T-cell (primary cell): ENCODE measurements at regions not wholly inside any gene's neighbourhood (a gene's known extent, or its start where the extent isn't known, plus 50 kb on each side); places are given as distances from the start of the nearest gene placed in this dataset.

Source experiments
- ATAC-seq, 4 experiments: fragments of 200-7000 bp in 3 of 4; fragments of 150-1000 bp in 1 of 4; cut with Tn5 transposase; replicated peaks in 1 of 4; 1 replicate in 3 of 4; 2 replicates in 1 of 4; pipeline ENCODE4 v1.10.0; 2021; ENCODE audit warnings: moderate library complexity in 3 of 4, mild to moderate bottlenecking in 2 of 4, moderate number of reproducible peaks in 1 of 4
- CTCF ChIA-PET, 2 donors: fragments of 300-600 bp; sonication (Branson Sonifier 250); formaldehyde crosslinking; loops; one replicate each; lab custom pipeline; 2022; ENCODE audit warnings: antibody characterized with exemption in 2 of 2; lab: Charles Lee
- POLR2A ChIA-PET, 2 donors: fragments of 300-600 bp; sonication (Branson Sonifier 250); formaldehyde crosslinking; loops; one replicate each; lab custom pipeline; 2022; ENCODE audit warnings: antibody characterized with exemption in 2 of 2; lab: Charles Lee
- DNase-seq, 35 experiments: peaks; one replicate each; pipeline versions ENCODE4 v3.0.0 to v3.0.0-alpha.2; 2013 to 2023
- H3K27ac ChIP-seq: one replicate; pipeline ENCODE4 v1.5.1; 2013; ENCODE audit warnings: low read length
- H3K27me3 ChIP-seq, 2 experiments: replicated peaks in 1 of 2; 1 replicate in 1 of 2; 2 replicates in 1 of 2; pipeline versions ENCODE4 v1.6.1 to v1.7.0; 2013; ENCODE audit warnings: low read length in 1 of 2, mixed read lengths in 1 of 2; ENCODE audit not compliant: control insufficient read depth in 2 of 2, insufficient read depth in 2 of 2; ENCODE audit errors: extremely low read depth in 1 of 2
- H3K36me3 ChIP-seq, 2 donors: 1 replicate in 1 of 2; 2 replicates in 1 of 2; pipeline versions ENCODE4 v1.6.1 to v1.7.0; 2013; ENCODE audit warnings: low read length in 1 of 2; ENCODE audit not compliant: control insufficient read depth in 2 of 2, insufficient read depth in 1 of 2; ENCODE audit errors: extremely low read depth in 1 of 2
- H3K4me1 ChIP-seq, 2 experiments: 1 replicate in 1 of 2; 2 replicates in 1 of 2; pipeline versions ENCODE4 v1.6.1 to v1.7.0; 2013; ENCODE audit warnings: low read length in 2 of 2, mixed read lengths in 1 of 2; ENCODE audit not compliant: insufficient read depth in 2 of 2, control insufficient read depth in 1 of 2; ENCODE audit errors: extremely low read depth in 1 of 2
- H3K4me3 ChIP-seq, 2 donors: 1 replicate in 1 of 2; 2 replicates in 1 of 2; pipeline versions ENCODE4 v1.5.1 to v1.7.0; 2013; ENCODE audit warnings: mild to moderate bottlenecking in 2 of 2, low read length in 1 of 2, moderate library complexity in 1 of 2; ENCODE audit not compliant: control insufficient read depth in 1 of 2; ENCODE audit errors: extremely low read depth in 1 of 2
- H3K9me3 ChIP-seq: 2 replicates; pipeline ENCODE4 v1.7.0; 2013
- H3K27ac Mint-ChIP-seq, 2 donors: one replicate each; pipeline ENCODE4 v1.8.0; 2020 to 2021; ENCODE audit warnings: mild to moderate bottlenecking in 2 of 2, mixed read lengths in 2 of 2
- H3K27me3 Mint-ChIP-seq, 2 donors: one replicate each; pipeline ENCODE4 v1.8.0; 2021 to 2022; ENCODE audit warnings: mixed read lengths in 2 of 2
- H3K36me3 Mint-ChIP-seq: one replicate; pipeline ENCODE4 v1.8.0; 2021; ENCODE audit warnings: mixed read lengths
- H3K4me1 Mint-ChIP-seq, 3 donors: one replicate each; pipeline ENCODE4 v1.8.0; 2020 to 2022; ENCODE audit warnings: mixed read lengths in 3 of 3, mild to moderate bottlenecking in 1 of 3
- H3K4me3 Mint-ChIP-seq, 3 donors: one replicate each; pipeline ENCODE4 v1.8.0; 2020 to 2022; ENCODE audit warnings: mild to moderate bottlenecking in 3 of 3, mixed read lengths in 3 of 3, moderate library complexity in 3 of 3
- H3K9me3 Mint-ChIP-seq, 3 donors: one replicate each; pipeline ENCODE4 v1.8.0; 2020 to 2022; ENCODE audit warnings: mixed read lengths in 3 of 3
- WGBS: methylation state at CpG from one replicate; pipeline ENCODE4 v1.1.5; 2013; ENCODE audit warnings: missing lambda C conversion rate; ENCODE audit not compliant: insufficient coverage; 5-methylcytosine and 5-hydroxymethylcytosine counted together

DNA sequence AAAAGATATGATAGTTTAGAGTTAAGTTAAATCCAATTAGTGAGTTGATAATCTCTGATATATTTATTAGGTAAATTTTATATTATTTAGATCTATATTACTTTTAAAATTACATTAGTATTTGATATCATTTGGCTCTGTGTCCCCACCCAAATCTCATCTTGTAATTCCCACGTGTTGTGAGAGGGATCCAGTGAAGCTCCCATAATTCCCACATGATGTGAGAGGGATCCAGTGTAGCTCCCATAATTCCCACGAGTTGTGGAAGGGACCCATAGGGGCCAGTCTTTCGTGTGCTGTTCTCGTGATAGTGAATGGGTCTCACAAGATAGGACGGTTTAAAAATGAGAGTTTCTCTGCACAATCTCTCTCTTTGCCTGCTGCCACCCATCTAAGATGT lies 1183.6 kb downstream of the NSUN3 start:
- Mint-ChIP-seq H3K27ac (no peak overlapping the region), H3K27me3 (no peaks in the 10 kb centered on the region), H3K9me3 (peaks cover 4 to 13% (median 9%) of the 10 kb centered on the region in 3 donors), H3K36me3 (no peaks in the 10 kb centered on the region), H3K4me3 (no peak overlapping the region), H3K4me1 (no peaks in the 10 kb centered on the region)
- H3K27me3 ChIP-seq, result no peaks in the 10 kb centered on the region
- H3K36me3 ChIP-seq, result no peaks in the 10 kb centered on the region
- no peak overlapping the region for H3K4me3 ChIP-seq
- POLR2A ChIA-PET, result no interaction called here
- no peak overlapping the region for H3K27ac ChIP-seq
- no peaks in the 10 kb centered on the region for H3K4me1 ChIP-seq
- 81% methylated on average over 2 of the region's 5 CpGs for WGBS
- CTCF ChIA-PET, result no interaction called here
- ATAC-seq, result no peak
- DNase-seq, result no peak
- no peaks in the 10 kb centered on the region for H3K9me3 ChIP-seq

DNA sequence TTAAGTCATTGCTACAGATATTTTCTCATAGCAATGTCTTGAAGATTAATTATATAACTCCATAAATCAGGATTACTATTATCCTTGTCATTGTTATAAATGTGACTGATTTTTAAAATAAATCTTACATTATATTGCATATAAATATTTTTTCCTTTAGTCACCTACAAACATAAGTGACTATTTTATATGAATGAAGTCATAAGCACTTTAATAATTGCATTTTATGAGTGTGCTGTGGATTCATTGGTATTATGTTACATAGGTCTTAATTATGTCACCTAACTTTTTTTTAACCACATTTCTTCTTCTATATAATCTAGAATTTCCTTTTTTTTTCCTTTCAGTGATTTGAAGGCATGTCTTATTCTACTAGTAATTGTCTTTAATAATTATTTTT lies 1191.2 kb downstream of the NSUN3 start:
- H3K4me3 Mint-ChIP-seq, result no peak overlapping the region
- Histone ChIP-seq H3K4me1 (no peaks in the 10 kb centered on the region), H3K4me3 (no peak overlapping the region), H3K27ac (no peak overlapping the region), H3K36me3 (no peaks in the 10 kb centered on the region), H3K9me3 (no peaks in the 10 kb centered on the region), H3K27me3 (no peaks in the 10 kb centered on the region)
- ATAC-seq (no peak), DNase-seq (no peak)
- CTCF ChIA-PET, result no interaction called here
- POLR2A ChIA-PET, result no interaction called here
- H3K36me3 Mint-ChIP-seq, result no peaks in the 10 kb centered on the region
- H3K9me3 Mint-ChIP-seq, result peaks cover 6 to 21% (median 16%) of the 10 kb centered on the region in 3 donors
- no peaks in the 10 kb centered on the region for H3K4me1 Mint-ChIP-seq
- no peaks in the 10 kb centered on the region for H3K27me3 Mint-ChIP-seq
- no peak overlapping the region for H3K27ac Mint-ChIP-seq

DNA sequence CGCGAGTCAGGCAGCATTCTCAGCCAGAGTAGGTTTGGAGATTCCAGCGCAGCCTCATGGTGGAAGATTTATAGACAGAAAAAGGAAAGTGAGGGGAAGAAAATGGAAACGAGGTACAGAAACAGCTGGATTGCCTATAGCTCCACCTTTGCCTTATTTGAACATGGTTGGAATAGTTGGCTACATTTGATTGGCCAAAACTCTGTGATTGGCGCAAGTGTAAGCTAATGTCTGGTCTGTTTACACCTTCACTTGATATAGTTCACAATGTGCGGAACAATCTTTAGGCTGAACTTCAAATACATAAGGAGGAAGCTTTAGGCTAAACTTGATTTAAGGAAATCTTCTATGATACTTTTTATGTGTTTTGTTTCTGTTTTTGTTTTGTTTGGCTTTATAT lies 1191.9 kb downstream of the NSUN3 start:
- no peak overlapping the region for H3K27ac Mint-ChIP-seq
- ATAC-seq, result no peak
- Histone ChIP-seq H3K27ac (no peak overlapping the region), H3K9me3 (no peaks in the 10 kb centered on the region), H3K4me3 (no peak overlapping the region), H3K27me3 (no peaks in the 10 kb centered on the region), H3K4me1 (no peaks in the 10 kb centered on the region), H3K36me3 (no peaks in the 10 kb centered on the region)
- H3K36me3 Mint-ChIP-seq, result no peaks in the 10 kb centered on the region
- no peaks in the 10 kb centered on the region for H3K4me1 Mint-ChIP-seq
- ChIA-PET CTCF (interaction anchor here in 1 of 2 donors (0.7 kb wide), 1 partner anchor 42 kb away, joined by 5 read pairs; no protein-coding TSS in a partner anchor), POLR2A (interaction anchor here in 1 of 2 donors (0.7 kb wide), 1 partner anchor 1260 kb away, joined by 7 read pairs; no protein-coding TSS in a partner anchor)
- WGBS, result 22% methylated on average over 1 of the region's 6 CpGs
- H3K4me3 Mint-ChIP-seq, result no peak overlapping the region
- H3K27me3 Mint-ChIP-seq, result no peaks in the 10 kb centered on the region
- DNase-seq, result no peak
- peaks cover 6 to 21% (median 20%) of the 10 kb centered on the region in 3 donors for H3K9me3 Mint-ChIP-seq

DNA sequence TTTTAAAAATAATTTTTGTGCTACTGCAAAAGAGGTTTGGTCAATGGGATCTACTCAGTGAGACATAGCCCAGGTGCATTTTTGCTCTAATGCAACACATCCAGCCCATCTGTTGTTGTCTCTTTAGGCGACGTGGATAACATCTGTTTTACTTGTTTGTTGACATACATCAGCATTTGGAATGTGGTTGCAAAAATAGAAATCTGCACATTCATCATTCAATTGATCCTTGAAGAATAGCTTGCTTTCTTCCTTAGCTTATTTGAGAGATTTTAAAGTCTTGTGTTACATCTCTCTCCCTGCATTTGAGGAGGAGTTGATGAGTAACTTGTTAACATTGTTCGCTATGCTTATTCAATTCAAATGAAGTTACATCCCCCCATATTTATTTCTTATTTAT lies 1202.3 kb downstream of the NSUN3 start:
- POLR2A ChIA-PET, result no interaction called here
- no CpG with 5 or more reads among the region's 3 CpGs for WGBS
- CTCF ChIA-PET, result no interaction called here
- H3K36me3 ChIP-seq, result no peaks in the 10 kb centered on the region
- H3K4me3 ChIP-seq, result no peak overlapping the region
- Mint-ChIP-seq H3K36me3 (no peaks in the 10 kb centered on the region), H3K4me3 (no peak overlapping the region), H3K27me3 (no peaks in the 10 kb centered on the region), H3K4me1 (no peaks in the 10 kb centered on the region), H3K9me3 (peaks cover 4 to 9% (median 8%) of the 10 kb centered on the region in 3 donors), H3K27ac (no peak overlapping the region)
- H3K4me1 ChIP-seq, result no peaks in the 10 kb centered on the region
- H3K9me3 ChIP-seq, result peaks cover 2% of the 10 kb centered on the region
- DNase-seq (no peak), ATAC-seq (no peak)
- H3K27ac ChIP-seq, result no peak overlapping the region
- no peaks in the 10 kb centered on the region for H3K27me3 ChIP-seq

DNA sequence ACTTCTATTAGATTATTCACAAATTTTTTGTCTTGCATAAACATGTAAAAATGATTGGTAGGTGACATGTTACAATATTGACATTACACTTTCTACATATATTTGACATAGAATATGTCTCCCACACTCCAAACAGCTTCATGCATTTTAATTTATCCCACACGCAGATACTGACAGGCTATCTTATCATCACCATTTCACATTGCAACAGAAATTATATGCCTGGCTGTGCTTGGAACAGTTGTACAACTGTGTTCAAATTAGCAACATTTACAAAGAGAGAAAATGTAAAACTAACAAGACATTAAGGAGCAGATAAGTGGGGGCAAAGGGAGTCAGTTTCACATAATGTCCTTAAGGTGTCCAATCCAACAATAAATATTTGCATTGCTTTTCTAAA lies 1208.5 kb downstream of the NSUN3 start:
- Mint-ChIP-seq H3K27me3 (no peaks in the 10 kb centered on the region), H3K36me3 (no peaks in the 10 kb centered on the region), H3K4me3 (no peak overlapping the region), H3K4me1 (no peaks in the 10 kb centered on the region), H3K27ac (no peak overlapping the region), H3K9me3 (peaks cover 3 to 5% (median 4%) of the 10 kb centered on the region in 3 donors)
- ATAC-seq (no peak), DNase-seq (no peak)
- H3K4me3 ChIP-seq, result no peak overlapping the region
- peaks cover 2% of the 10 kb centered on the region for H3K9me3 ChIP-seq
- no peaks in the 10 kb centered on the region for H3K27me3 ChIP-seq
- POLR2A ChIA-PET, result no interaction called here
- H3K4me1 ChIP-seq, result no peaks in the 10 kb centered on the region
- CTCF ChIA-PET, result no interaction called here
- WGBS, result 86% methylated on average over 1 of the region's 1 CpG
- no peak overlapping the region for H3K27ac ChIP-seq
- H3K36me3 ChIP-seq, result no peaks in the 10 kb centered on the region

DNA sequence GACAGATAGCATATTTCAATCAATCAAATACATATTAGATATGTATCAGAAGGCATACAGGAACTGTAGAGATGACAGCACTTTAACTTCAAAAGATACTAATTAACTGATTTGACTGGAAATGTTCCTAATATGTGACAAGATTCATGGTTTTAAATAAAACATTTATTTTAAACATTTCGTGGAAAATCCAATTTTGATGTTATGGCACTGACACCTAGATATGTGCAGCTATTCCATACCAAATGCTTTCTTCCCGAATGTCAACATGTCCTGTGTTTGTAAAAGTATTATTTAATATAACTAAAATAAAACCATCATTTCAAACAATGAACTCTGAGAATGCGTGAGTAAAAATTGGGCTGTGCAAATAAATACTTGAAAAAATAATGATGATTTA lies 1209.3 kb downstream of the NSUN3 start:
- no peak overlapping the region for H3K27ac Mint-ChIP-seq
- peaks cover 3 to 5% (median 4%) of the 10 kb centered on the region in 3 donors for H3K9me3 Mint-ChIP-seq
- no peak overlapping the region for H3K4me3 Mint-ChIP-seq
- no peak overlapping the region for H3K27ac ChIP-seq
- ChIA-PET CTCF (no interaction called here), POLR2A (no interaction called here)
- no peaks in the 10 kb centered on the region for H3K27me3 Mint-ChIP-seq
- H3K36me3 ChIP-seq, result no peaks in the 10 kb centered on the region
- no peak overlapping the region for H3K4me3 ChIP-seq
- WGBS, result no CpG with 5 or more reads among the region's 3 CpGs
- no peaks in the 10 kb centered on the region for H3K4me1 ChIP-seq
- H3K36me3 Mint-ChIP-seq, result no peaks in the 10 kb centered on the region
- H3K9me3 ChIP-seq, result peaks cover 2% of the 10 kb centered on the region
- no peak for ATAC-seq
- H3K4me1 Mint-ChIP-seq, result no peaks in the 10 kb centered on the region
- H3K27me3 ChIP-seq, result no peaks in the 10 kb centered on the region
- no peak for DNase-seq

DNA sequence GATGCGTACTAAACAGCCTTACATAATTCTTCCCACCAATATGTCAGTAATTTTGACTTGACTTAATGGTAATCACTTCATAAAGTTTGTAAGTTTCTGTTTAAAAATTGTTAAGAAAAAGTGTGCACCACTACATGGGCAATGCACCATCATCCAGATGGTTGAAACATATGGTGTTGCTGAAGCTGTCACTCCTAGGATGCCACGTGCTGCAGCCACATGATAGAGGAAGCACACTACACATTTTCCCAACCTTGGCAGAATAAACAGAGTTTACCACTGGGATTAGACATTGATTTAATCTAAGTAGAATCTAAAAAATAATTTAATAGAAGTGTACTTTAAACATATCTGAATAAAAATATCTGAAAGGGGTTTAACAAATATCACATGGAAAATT lies 1209.9 kb downstream of the NSUN3 start:
- no CpG with 5 or more reads among the region's 2 CpGs for WGBS
- Histone ChIP-seq H3K4me3 (no peak overlapping the region), H3K9me3 (peaks cover 2% of the 10 kb centered on the region), H3K36me3 (no peaks in the 10 kb centered on the region), H3K4me1 (no peaks in the 10 kb centered on the region), H3K27me3 (no peaks in the 10 kb centered on the region), H3K27ac (no peak overlapping the region)
- ChIA-PET POLR2A (no interaction called here), CTCF (no interaction called here)
- no peak for DNase-seq
- ATAC-seq, result no peak
- H3K4me3 Mint-ChIP-seq, result no peak overlapping the region
- H3K27ac Mint-ChIP-seq, result no peak overlapping the region
- peaks cover 2 to 5% (median 3%) of the 10 kb centered on the region in 3 donors for H3K9me3 Mint-ChIP-seq
- H3K4me1 Mint-ChIP-seq, result no peaks in the 10 kb centered on the region
- H3K36me3 Mint-ChIP-seq, result no peaks in the 10 kb centered on the region
- H3K27me3 Mint-ChIP-seq, result no peaks in the 10 kb centered on the region
